NCI-H128 (cell line): ENCODE measurements at regions not wholly inside any gene's neighbourhood (a gene's known extent, or its start where the extent isn't known, plus 50 kb on each side); places are given as distances from the start of the nearest gene placed in this dataset.
"Not testable (repeated sequence)": the region's sequence is repeated elsewhere in the genome, so short reads cannot be mapped to it uniquely, and the experiment has no call there.

Source experiments
- DNase-seq: peaks from one replicate; lab custom pipeline; 2025; ENCODE audit not compliant: unreplicated experiment; lab: John Stamatoyannopoulos, UW

- no peak for DNase-seq
These were observed 222.6 kb upstream of the DPYD start for GRCh38 chr1:98143403-98143802.

- no peak for DNase-seq
These were observed 212.3 kb upstream of the DPYD start for GRCh38 chr1:98133131-98133530.

- DNase-seq: no peak
These were observed 209.6 kb upstream of the DPYD start for GRCh38 chr1:98130408-98130807.

GRCh38 chr1:98129491-98129890 lies 208.7 kb upstream of the DPYD start:
- no peak for DNase-seq

- DNase-seq: no peak
These were observed 205.9 kb upstream of the DPYD start for GRCh38 chr1:98126740-98127139.

- DNase-seq: no peak
These were observed 200.8 kb upstream of the DPYD start for GRCh38 chr1:98121646-98122045.

GRCh38 chr1:98119796-98120195 lies 199.0 kb upstream of the DPYD start:
- DNase-seq: no peak

- DNase-seq: no peak
These were observed 193.0 kb upstream of the DPYD start for GRCh38 chr1:98113811-98114210.

- DNase-seq: no peak
These were observed 191.8 kb upstream of the DPYD start for GRCh38 chr1:98112626-98113025.

- DNase-seq: no peak
These were observed 189.8 kb upstream of the DPYD start for GRCh38 chr1:98110674-98111073.

GRCh38 chr1:98108378-98108777 lies 187.5 kb upstream of the DPYD start:
- not testable (repeated sequence) for DNase-seq

- DNase-seq: no peak
These were observed 186.4 kb upstream of the DPYD start for GRCh38 chr1:98107256-98107655.

- DNase-seq: no peak
These were observed 183.5 kb upstream of the DPYD start for GRCh38 chr1:98104289-98104688.

- no peak for DNase-seq
These were observed 182.9 kb upstream of the DPYD start for GRCh38 chr1:98103617-98104285.

- DNase-seq: no peak
These were observed 181.7 kb upstream of the DPYD start for GRCh38 chr1:98102345-98103030.

- no peak for DNase-seq
These were observed 180.5 kb upstream of the DPYD start for GRCh38 chr1:98101364-98101763.

GRCh38 chr1:98099501-98099900 lies 178.7 kb upstream of the DPYD start:
- no peak for DNase-seq

GRCh38 chr1:98098473-98098872 lies 177.6 kb upstream of the DPYD start:
- no peak for DNase-seq

GRCh38 chr1:98090351-98090750 lies 169.5 kb upstream of the DPYD start:
- DNase-seq: no peak

- no peak for DNase-seq
These were observed 167.5 kb upstream of the DPYD start for GRCh38 chr1:98088381-98088780.

GRCh38 chr1:98086796-98087441 lies 166.1 kb upstream of the DPYD start:
- no peak for DNase-seq

GRCh38 chr1:98086156-98086555 lies 165.3 kb upstream of the DPYD start:
- no peak for DNase-seq
